Loucy (cell line): ENCODE measurements at regions not wholly inside any gene's neighbourhood (a gene's known extent, or its start where the extent isn't known, plus 50 kb on each side); places are given as distances from the start of the nearest gene placed in this dataset.

Experiments
- H2AFZ ChIP-seq: fragments of 200-600 bp; sonication (generic); 2 replicates; pipeline ENCODE4 v1.6.0; 2016; ENCODE audit warnings: antibody characterized with exemption, mild to moderate bottlenecking, low read length, moderate library complexity
- H3F3A ChIP-seq: fragments of 200-600 bp; 2 replicates; pipeline ENCODE4 v1.6.0; 2016; ENCODE audit warnings: antibody characterized with exemption, low read depth, mild to moderate bottlenecking
- H3K27me3 ChIP-seq: fragments of 200-600 bp; sonication (generic); 2 replicates; pipeline ENCODE4 v1.6.1; 2014; ENCODE audit warnings: low read length, mild to moderate bottlenecking; ENCODE audit not compliant: insufficient read depth, poor library complexity, severe bottlenecking
- H3K36me3 ChIP-seq: fragments of 200-600 bp; sonication (generic); 2 replicates; pipeline ENCODE4 v1.6.1; 2016; ENCODE audit warnings: low read length; ENCODE audit not compliant: insufficient read depth
- H3K4me1 ChIP-seq: fragments of 200-600 bp; sonication (generic); 2 replicates; pipeline ENCODE4 v1.5.1; 2014; ENCODE audit warnings: low read length, mild to moderate bottlenecking; ENCODE audit not compliant: insufficient read depth, poor library complexity, severe bottlenecking
- H3K4me2 ChIP-seq: fragments of 200-600 bp; sonication (generic); 2 replicates; pipeline ENCODE4 v1.6.0; 2014; ENCODE audit warnings: antibody characterized with exemption, low read length, low read depth, mild to moderate bottlenecking; ENCODE audit not compliant: poor library complexity, severe bottlenecking
- H3K4me3 ChIP-seq: fragments of 200-600 bp; sonication (generic); 2 replicates; pipeline ENCODE4 v1.5.1; 2014; ENCODE audit warnings: low read length, mild to moderate bottlenecking, mixed read lengths; ENCODE audit not compliant: poor library complexity, severe bottlenecking
- H3K79me2 ChIP-seq: fragments of 200-600 bp; sonication (generic); 2 replicates; pipeline ENCODE4 v1.6.1; 2014; ENCODE audit warnings: low read length; ENCODE audit not compliant: insufficient read depth
- H3K9ac ChIP-seq: fragments of 200-600 bp; sonication (generic); 2 replicates; pipeline ENCODE4 v1.6.0; 2014; ENCODE audit warnings: mild to moderate bottlenecking, low read depth, low read length, moderate library complexity; ENCODE audit not compliant: poor library complexity, severe bottlenecking
- H3K9me2 ChIP-seq: fragments of 200-600 bp; sonication (generic); replicated peaks from 2 replicates; pipeline ENCODE4 v1.6.1; 2016; ENCODE audit warnings: low read depth, low read length, mixed read lengths
- H3K9me3 ChIP-seq: fragments of 200-600 bp; sonication (generic); 2 replicates; pipeline ENCODE4 v1.6.1; 2014; ENCODE audit warnings: mild to moderate bottlenecking, antibody characterized with exemption, low read length, low read depth; ENCODE audit not compliant: insufficient read depth
- H4K20me1 ChIP-seq: fragments of 200-600 bp; sonication (generic); 2 replicates; pipeline ENCODE4 v1.6.0; 2014; ENCODE audit warnings: antibody characterized with exemption, low read length, mild to moderate bottlenecking; ENCODE audit not compliant: insufficient read depth, poor library complexity, severe bottlenecking
- EZH2phosphoT487 ChIP-seq: fragments of 200-600 bp; IDR thresholded peaks from 2 replicates; pipeline ENCODE4 v1.6.1; 2018; ENCODE audit warnings: antibody characterized with exemption, mild to moderate bottlenecking, moderate library complexity, borderline replicate concordance
- TF ChIP-seq, protein P1 (sequence below): fragments of 200-600 bp; sonication (generic); conservative IDR thresholded peaks from 2 replicates; pipeline ENCODE4 v1.5.1; 2014; ENCODE audit warnings: mild to moderate bottlenecking, antibody characterized with exemption, low read length

DNA sequence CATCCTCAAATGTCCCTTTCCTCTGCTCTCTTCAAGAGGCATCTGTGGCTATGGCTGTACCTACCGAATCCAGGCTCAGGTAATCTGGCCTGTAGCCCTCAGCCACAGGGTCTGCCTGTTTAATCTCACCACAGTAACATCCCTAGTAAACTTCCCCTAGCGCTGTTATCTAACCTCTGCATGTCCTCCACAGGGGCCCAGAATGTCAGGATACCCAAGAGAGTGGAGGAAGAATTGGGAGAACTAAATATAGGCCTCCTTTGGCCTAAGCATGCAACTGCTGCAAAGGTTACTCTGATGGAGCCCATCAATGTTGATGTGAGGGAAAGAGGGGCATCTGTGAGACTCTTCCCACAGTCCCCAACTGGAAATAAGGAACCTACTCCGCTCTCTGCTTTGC is 63.2 kb upstream of the IFNG-AS1 start:
- Histone ChIP-seq H3K9ac (no peak overlapping the region), H4K20me1 (no peaks in the 10 kb centered on the region), H3K36me3 (no peaks in the 10 kb centered on the region), H2AFZ (no peak overlapping the region), H3K4me3 (no peak overlapping the region), H3K9me2 (no peaks in the 10 kb centered on the region), H3K4me2 (no peak overlapping the region), H3F3A (no peaks in the 10 kb centered on the region), H3K9me3 (no peaks in the 10 kb centered on the region), H3K79me2 (no peaks in the 10 kb centered on the region), H3K27me3 (no peaks in the 10 kb centered on the region), H3K4me1 (no peaks in the 10 kb centered on the region)
- no peak for TF ChIP-seq EZH2phosphoT487
- TF ChIP-seq, protein P1, sequence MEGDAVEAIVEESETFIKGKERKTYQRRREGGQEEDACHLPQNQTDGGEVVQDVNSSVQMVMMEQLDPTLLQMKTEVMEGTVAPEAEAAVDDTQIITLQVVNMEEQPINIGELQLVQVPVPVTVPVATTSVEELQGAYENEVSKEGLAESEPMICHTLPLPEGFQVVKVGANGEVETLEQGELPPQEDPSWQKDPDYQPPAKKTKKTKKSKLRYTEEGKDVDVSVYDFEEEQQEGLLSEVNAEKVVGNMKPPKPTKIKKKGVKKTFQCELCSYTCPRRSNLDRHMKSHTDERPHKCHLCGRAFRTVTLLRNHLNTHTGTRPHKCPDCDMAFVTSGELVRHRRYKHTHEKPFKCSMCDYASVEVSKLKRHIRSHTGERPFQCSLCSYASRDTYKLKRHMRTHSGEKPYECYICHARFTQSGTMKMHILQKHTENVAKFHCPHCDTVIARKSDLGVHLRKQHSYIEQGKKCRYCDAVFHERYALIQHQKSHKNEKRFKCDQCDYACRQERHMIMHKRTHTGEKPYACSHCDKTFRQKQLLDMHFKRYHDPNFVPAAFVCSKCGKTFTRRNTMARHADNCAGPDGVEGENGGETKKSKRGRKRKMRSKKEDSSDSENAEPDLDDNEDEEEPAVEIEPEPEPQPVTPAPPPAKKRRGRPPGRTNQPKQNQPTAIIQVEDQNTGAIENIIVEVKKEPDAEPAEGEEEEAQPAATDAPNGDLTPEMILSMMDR = no peak

DNA sequence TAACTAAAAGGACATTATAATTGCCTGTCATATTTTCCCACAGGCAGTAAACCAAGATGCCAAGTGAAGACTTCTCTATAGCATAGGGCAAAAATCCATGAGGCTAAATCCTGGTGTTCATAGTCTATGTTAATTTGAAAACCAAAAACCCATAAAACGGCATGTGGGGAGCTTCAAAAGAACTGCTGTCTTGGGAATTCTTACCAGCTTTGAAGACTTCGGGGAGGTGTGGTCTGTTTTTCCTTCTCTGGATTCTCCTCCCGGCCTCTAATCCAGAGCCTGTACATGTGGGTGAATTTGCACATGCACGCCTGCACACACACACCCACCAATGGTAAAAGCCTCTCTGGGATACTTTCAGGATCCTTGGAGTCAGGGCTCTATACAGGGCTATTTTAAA is 61.9 kb upstream of the IFNG-AS1 start:
- Histone ChIP-seq H3K9me2 (no peaks in the 10 kb centered on the region), H3K79me2 (no peaks in the 10 kb centered on the region), H3K9ac (no peak overlapping the region), H3F3A (no peaks in the 10 kb centered on the region), H3K4me3 (no peak overlapping the region), H2AFZ (no peak overlapping the region), H3K9me3 (no peaks in the 10 kb centered on the region), H3K36me3 (no peaks in the 10 kb centered on the region), H3K4me2 (no peak overlapping the region), H4K20me1 (no peaks in the 10 kb centered on the region), H3K27me3 (no peaks in the 10 kb centered on the region), H3K4me1 (no peaks in the 10 kb centered on the region)
- TF ChIP-seq, protein P1 = no peak
- TF ChIP-seq EZH2phosphoT487 = no peak

DNA sequence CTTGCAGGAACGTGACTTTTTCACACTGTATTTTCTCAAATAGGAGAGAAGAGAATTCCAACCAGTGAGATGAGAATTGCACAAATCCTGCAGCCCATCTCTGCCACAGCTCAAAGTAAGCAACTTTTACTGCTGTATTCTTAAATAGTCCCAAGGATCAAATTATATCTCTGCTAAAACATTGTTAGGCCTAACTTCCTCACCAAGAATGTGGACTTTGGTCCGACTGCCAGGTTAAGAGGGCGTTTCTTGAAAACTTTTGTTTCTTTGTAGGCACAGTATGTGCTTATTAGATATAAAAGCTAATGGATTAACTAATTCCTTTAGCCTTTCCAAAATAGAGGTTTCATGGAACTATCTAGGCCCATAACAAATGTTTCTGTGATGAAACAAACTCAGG is 61.4 kb upstream of the IFNG-AS1 start:
- no peaks in the 10 kb centered on the region for H3F3A ChIP-seq
- no peaks in the 10 kb centered on the region for H3K27me3 ChIP-seq
- TF ChIP-seq, protein P1 = no peak
- no peak for TF ChIP-seq EZH2phosphoT487
- no peaks in the 10 kb centered on the region for H3K4me1 ChIP-seq
- H3K9me3 ChIP-seq = no peaks in the 10 kb centered on the region
- no peak overlapping the region for H3K4me2 ChIP-seq
- H3K9ac ChIP-seq = no peak overlapping the region
- H4K20me1 ChIP-seq = no peaks in the 10 kb centered on the region
- no peaks in the 10 kb centered on the region for H3K9me2 ChIP-seq
- no peaks in the 10 kb centered on the region for H3K79me2 ChIP-seq
- H2AFZ ChIP-seq = no peak overlapping the region
- H3K4me3 ChIP-seq = no peak overlapping the region
- no peaks in the 10 kb centered on the region for H3K36me3 ChIP-seq
